ENCODE measurements at regions not wholly inside any gene's neighbourhood (a gene's known extent, or its start where the extent isn't known, plus 50 kb on each side); places are given as distances from the start of the nearest gene placed in this dataset.

DNA sequence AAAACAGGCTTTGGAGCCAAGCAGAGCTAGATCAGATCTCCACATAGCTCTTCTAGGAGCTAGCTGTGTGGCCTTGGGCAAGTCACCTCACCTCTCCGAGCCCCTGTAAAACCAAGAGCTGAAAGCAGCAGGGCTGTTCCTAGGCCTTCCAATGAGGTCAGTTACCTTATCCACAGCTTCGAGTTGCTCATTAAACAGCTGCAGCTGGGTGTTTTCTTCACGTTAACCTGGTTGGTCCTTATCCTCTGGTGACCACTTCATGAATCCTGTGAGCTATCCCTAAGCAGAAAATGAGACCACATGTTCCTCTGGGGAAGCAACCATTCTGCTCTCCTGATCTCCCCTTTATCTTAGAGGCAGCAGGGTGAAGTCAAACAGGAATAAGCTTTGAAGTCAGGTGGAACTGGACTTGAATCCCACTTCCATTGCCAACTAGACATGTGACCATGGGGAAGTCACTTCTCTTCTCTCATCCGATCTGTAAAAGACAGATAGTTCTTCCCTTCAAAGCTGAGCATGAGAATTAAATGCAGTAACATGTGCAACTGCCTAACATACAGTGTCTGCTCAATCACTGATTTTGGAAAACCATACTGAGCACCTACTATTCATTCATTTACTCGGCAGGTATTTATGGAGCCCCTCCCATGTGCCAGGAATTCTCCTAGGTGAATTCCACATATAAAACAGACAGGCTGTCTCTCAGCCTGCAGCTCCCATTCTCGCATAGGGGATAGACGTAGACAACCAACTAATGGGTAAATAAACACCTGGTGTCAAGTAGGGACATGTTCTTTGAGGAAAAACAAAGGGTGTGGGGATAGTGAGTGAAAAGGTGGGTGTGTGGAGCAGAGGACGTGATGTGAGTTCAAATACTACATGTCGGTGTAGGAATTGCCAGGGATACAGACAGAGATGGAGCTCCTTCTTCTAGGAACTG lies 111.7 kb upstream of the BOD1 start:
- Histone ChIP-seq H3K4me1 (ENCODE audit: low read depth) (no peaks in the 10 kb centered on the region), H3K36me3 (no peaks in the 10 kb centered on the region), H3K27ac (no peak overlapping the region), H3K9me3 (ENCODE audit: low read depth) (no peaks in the 10 kb centered on the region), H3K27me3 (no peaks in the 10 kb centered on the region), H3K4me3 (no peak overlapping the region)
- no peak for DNase-seq (ENCODE audit: low read depth in 1 of 2, low spot score in 1 of 2)
- TF ChIP-seq, protein P1, sequence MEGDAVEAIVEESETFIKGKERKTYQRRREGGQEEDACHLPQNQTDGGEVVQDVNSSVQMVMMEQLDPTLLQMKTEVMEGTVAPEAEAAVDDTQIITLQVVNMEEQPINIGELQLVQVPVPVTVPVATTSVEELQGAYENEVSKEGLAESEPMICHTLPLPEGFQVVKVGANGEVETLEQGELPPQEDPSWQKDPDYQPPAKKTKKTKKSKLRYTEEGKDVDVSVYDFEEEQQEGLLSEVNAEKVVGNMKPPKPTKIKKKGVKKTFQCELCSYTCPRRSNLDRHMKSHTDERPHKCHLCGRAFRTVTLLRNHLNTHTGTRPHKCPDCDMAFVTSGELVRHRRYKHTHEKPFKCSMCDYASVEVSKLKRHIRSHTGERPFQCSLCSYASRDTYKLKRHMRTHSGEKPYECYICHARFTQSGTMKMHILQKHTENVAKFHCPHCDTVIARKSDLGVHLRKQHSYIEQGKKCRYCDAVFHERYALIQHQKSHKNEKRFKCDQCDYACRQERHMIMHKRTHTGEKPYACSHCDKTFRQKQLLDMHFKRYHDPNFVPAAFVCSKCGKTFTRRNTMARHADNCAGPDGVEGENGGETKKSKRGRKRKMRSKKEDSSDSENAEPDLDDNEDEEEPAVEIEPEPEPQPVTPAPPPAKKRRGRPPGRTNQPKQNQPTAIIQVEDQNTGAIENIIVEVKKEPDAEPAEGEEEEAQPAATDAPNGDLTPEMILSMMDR (IDR thresholded peaks at IDR 0.05; ENCODE audit: low read depth, low read length): no peak

GRCh38 chr5:173729079-173729765 lies 112.8 kb upstream of the BOD1 start:
- DNase-seq (ENCODE audit: low read depth in 1 of 2, low spot score in 1 of 2): no peak
- Histone ChIP-seq H3K4me1 (ENCODE audit: low read depth) (no peaks in the 10 kb centered on the region), H3K4me3 (no peak overlapping the region), H3K27me3 (no peaks in the 10 kb centered on the region), H3K36me3 (no peaks in the 10 kb centered on the region), H3K27ac (no peak overlapping the region), H3K9me3 (ENCODE audit: low read depth) (no peaks in the 10 kb centered on the region)
- TF ChIP-seq, protein P1 (IDR thresholded peaks at IDR 0.05; ENCODE audit: low read depth, low read length): no peak

GRCh38 chr5:173730632-173731298 lies 114.3 kb upstream of the BOD1 start:
- no peaks in the 10 kb centered on the region for H3K9me3 ChIP-seq (ENCODE audit: low read depth)
- H3K4me3 ChIP-seq: no peak overlapping the region
- TF ChIP-seq, protein P1 (IDR thresholded peaks at IDR 0.05; ENCODE audit: low read depth, low read length): no peak
- H3K4me1 ChIP-seq (ENCODE audit: low read depth): no peaks in the 10 kb centered on the region
- H3K27me3 ChIP-seq: no peaks in the 10 kb centered on the region
- H3K36me3 ChIP-seq: no peaks in the 10 kb centered on the region
- H3K27ac ChIP-seq: no peak overlapping the region
- DNase-seq (ENCODE audit: low read depth in 1 of 2, low spot score in 1 of 2): no peak

GRCh38 chr5:173733021-173733420 lies 116.6 kb upstream of the BOD1 start:
- Histone ChIP-seq H3K4me3 (no peak overlapping the region), H3K36me3 (no peaks in the 10 kb centered on the region), H3K27ac (no peak overlapping the region), H3K9me3 (ENCODE audit: low read depth) (no peaks in the 10 kb centered on the region), H3K4me1 (ENCODE audit: low read depth) (peaks cover 5% of the 10 kb centered on the region), H3K27me3 (no peaks in the 10 kb centered on the region)
- DNase-seq (ENCODE audit: low read depth in 1 of 2, low spot score in 1 of 2): no peak
- TF ChIP-seq, protein P1 (IDR thresholded peaks at IDR 0.05; ENCODE audit: low read depth, low read length): no peak

DNA sequence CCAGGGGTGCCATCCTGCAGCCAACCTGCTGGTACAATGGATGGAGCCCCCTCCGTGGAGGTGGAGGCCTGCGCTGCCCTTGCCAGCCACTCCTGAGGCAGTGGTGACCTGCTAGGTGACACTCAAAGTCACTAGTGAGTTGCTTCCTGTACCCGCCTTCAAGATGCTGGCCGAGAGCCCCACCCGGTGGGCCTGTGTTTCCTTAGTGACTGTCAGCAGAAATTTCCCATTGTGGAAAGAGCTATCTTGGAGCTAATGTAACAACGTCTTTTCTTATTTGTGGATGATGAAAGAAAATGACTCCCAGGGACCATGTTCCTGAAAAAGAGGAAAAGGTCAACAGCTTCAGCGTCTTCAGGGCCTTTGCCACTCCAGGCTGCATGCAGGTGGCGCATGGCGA lies 117.0 kb upstream of the BOD1 start:
- H3K4me3 ChIP-seq: no peak overlapping the region
- TF ChIP-seq, protein P1 (IDR thresholded peaks at IDR 0.05; ENCODE audit: low read depth, low read length): no peak
- DNase-seq (ENCODE audit: low read depth in 1 of 2, low spot score in 1 of 2): no peak
- H3K9me3 ChIP-seq (ENCODE audit: low read depth): no peaks in the 10 kb centered on the region
- H3K27ac ChIP-seq: no peak overlapping the region
- H3K27me3 ChIP-seq: no peaks in the 10 kb centered on the region
- H3K36me3 ChIP-seq: no peaks in the 10 kb centered on the region
- H3K4me1 ChIP-seq (ENCODE audit: low read depth): peaks cover 5% of the 10 kb centered on the region

Data from cardiac muscle cell (in vitro differentiated cells and primary cell).